Forelimb muscle (tissue), 1 donor: ENCODE measurements at regions not wholly inside any gene's neighbourhood (a gene's known extent, or its start where the extent isn't known, plus 50 kb on each side); places are given as distances from the start of the nearest gene placed in this dataset.
"Not testable (repeated sequence)": the region's sequence is repeated elsewhere in the genome, so short reads cannot be mapped to it uniquely, and the experiment has no call there.

Source experiments
- DNase-seq: peaks from one replicate; pipeline ENCODE4 v3.0.0-alpha.2; 2013; ENCODE audit warnings: low read depth

- no peak for DNase-seq
Measured at GRCh38 chr5:63213256-63213655, 634.6 kb downstream of the LRRC70 start.

- DNase-seq: no peak
Measured at GRCh38 chr5:63211448-63212132, 633.0 kb downstream of the LRRC70 start.

DNA sequence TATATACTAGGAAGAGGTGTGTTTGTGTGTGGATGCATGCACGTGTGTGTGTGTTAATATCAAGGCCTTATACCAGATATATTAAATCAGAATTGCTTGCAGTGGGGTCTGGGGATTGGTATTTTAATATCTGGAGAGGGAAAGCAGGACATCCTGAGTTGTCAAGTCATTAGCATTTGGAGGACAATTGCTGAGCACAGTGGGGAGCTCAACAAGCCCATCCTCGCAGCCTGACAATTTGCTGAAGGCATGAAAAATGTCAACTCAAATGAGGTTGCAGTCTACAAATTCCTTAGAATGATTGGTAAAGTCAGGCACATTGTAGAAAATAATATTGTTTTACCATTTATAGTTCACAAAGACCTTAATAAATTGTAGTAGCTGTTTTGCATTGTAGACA, 627.4 kb downstream of the LRRC70 start:
- no peak for DNase-seq

GRCh38 chr5:63201738-63202137, 623.1 kb downstream of the LRRC70 start:
- DNase-seq: no peak

- DNase-seq: no peak
Measured at GRCh38 chr5:63194126-63194525, 615.5 kb downstream of the LRRC70 start.

DNA sequence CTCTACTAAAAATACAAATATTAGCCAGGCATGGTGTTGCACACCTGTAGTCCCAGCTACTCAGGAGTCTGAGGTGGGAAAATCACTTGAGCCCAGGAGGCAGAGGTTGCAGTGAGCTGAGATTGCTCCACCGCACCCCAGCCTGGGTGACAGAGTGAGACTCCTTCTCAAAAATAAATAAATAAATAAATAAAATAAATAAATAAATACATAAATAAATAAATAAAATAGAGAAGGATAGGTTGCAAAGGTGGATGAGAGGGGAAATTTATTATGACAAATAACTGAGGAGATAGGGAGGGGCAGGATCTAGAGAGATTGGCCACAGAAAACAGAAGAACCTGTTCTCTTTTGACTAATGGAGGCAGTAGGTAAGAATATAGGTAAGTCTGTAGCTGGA, 601.6 kb downstream of the LRRC70 start:
- DNase-seq: not testable (repeated sequence)

DNA sequence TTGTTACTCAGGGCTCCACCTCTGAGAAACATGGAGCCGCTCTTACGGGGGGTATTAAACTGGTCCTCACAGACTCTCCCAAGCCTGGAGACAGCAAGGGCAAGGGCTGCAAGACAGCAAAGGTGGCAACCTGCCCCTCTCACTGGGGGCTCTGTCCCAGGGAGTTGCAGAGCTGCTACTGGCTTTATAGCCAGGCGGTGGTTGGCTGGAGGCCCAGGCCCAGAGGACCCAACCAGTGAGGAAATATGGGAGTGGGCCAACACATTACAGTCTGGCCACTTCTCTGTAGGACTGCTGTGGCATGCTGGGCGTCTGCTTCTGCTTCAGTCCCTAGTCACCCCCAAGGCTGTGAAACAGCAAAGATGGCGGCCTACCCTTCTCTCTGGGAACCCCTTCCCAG, 597.2 kb downstream of the LRRC70 start:
- DNase-seq: no peak

- DNase-seq: no peak
Measured at GRCh38 chr5:63170486-63170885, 591.9 kb downstream of the LRRC70 start.

GRCh38 chr5:63164838-63165535, 586.4 kb downstream of the LRRC70 start:
- no peak for DNase-seq

DNA sequence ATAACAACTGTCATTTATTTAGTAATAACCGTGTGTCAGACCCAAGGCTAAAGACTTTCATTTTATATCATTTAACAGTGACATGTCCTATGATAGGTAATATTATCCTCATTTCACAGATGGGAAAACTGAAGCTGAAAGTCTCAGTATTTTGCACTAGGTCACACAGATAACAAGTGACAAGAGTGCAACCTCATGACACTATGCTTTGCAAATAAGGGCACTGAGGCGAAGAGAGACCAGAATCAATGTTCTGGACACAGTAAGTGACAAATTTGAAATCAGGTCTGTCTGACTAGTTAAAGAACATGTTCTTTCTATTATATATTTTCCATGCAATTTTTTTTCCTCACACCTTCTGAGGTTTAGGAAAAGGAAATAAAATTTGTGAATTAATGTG, 585.7 kb downstream of the LRRC70 start:
- no peak for DNase-seq

GRCh38 chr5:63155310-63155631, 576.7 kb downstream of the LRRC70 start:
- DNase-seq: no peak

- no peak for DNase-seq
Measured at GRCh38 chr5:63154476-63155309, 576.1 kb downstream of the LRRC70 start.

GRCh38 chr5:63152871-63153270, 574.3 kb downstream of the LRRC70 start:
- no peak for DNase-seq

- no peak for DNase-seq
Measured at GRCh38 chr5:63145167-63145566, 566.5 kb downstream of the LRRC70 start.

GRCh38 chr5:63141591-63141990, 563.0 kb downstream of the LRRC70 start:
- DNase-seq: no peak

DNA sequence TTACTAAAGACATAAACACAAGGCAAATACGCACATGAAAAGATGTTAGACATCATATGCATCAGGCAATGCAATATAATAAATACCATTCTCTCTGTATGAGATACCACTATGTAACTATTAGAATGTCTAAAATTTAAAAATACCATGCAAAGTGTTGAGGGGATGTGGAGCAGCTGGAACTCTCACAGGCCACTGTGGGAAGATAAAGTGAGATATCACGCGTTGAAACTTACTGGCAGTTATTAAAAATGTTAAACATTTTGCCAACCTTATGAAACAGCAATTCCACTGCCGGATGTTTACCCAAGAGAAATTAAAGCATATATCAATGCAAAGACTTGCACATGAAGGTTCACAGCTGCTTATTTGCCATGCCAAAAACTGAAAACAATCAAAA, 556.7 kb downstream of the LRRC70 start:
- no peak for DNase-seq

DNA sequence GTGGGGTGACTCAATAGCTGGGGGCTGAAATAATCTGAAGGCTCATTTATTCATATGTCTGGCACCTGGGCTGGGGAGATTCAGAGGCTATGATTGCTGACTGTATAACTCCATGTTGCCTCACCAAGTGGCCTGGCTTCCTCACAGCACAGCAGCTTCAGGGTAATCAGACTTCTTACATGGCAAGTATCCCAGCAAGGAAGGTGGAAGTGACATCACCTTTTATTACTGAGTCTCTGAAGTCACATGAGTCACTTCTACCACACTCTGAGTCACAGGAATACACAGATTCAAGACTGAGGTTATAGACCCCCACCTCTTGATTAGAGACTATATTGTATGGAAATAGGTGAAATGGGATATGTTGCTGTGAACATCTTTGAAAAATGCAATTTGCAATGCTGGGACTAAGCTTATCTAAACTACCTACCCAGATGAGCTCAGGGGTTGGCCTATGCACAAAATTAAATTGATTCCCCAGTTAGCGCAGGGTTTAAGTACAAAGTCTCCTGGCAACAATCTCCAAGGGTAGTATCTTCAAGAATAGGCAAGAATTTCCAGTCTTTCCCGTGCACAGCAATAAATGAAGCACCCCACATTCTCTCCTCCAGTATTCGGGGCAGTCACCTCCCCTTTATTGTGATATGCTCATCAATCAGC, 553.1 kb downstream of the LRRC70 start:
- no peak for DNase-seq

- no peak for DNase-seq
Measured at GRCh38 chr5:63128761-63129160, 550.1 kb downstream of the LRRC70 start.

DNA sequence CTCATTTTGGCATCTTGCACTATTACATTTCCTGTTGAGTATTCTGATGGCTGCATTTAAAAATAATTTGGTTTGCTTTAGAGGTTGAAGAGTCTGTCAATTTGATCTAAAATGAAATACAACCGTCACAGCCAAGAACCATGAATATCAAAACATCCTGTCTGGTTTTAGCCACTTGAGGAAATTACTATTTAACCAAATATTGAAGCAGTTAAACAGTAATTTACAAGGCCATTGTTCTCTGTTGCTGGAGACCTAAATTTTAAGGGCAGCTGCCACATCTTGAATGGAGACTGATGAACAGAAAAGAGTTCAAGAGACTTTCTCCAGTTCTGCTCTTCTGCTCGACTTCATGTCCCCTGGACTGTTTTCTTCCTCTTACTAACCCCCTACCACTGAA, 549.4 kb downstream of the LRRC70 start:
- DNase-seq: no peak

GRCh38 chr5:63127054-63127453, 548.4 kb downstream of the LRRC70 start:
- DNase-seq: no peak

DNA sequence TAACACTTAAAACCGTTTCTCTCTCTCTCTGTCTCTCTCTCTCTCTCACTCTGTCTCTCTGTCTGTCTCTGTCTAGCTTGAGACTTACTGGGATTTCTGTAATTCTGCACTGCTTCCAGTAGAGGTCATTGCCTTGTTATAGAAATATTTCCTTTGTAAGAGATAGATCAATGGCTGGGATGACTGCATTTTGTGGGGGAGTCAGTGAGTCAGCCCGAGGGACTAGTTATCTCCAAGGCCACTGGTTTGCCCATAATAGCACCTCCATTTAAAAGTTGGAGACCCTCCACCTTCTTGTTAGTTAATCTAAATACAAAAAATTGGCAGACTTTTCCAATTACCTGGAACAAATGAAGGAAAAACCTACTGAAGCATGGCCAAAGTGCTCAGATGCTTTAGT, 547.2 kb downstream of the LRRC70 start:
- DNase-seq: no peak

DNA sequence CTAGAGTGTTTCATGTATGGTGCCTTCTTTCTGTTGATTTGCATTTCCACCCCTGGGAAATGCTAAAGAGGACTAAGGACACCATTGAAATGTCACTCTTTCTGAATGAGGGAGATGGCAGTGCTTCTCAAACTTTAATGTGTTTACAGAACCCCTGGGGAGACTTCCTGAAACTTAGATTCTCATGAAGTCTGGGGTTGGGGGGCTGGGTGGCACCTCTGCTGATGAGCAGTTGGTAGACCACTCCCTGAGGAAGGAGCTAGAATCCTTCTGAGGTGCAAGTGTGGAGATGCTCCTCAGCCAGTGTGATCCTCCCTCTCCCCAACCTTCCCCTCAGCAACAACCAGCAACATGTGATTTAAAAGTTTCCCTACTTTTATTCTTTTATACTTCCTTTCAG, 546.8 kb downstream of the LRRC70 start:
- no peak for DNase-seq
